ENCODE measurements at regions not wholly inside any gene's neighbourhood (a gene's known extent, or its start where the extent isn't known, plus 50 kb on each side); places are given as distances from the start of the nearest gene placed in this dataset.
"Not testable (repeated sequence)": the region's sequence is repeated elsewhere in the genome, so short reads cannot be mapped to it uniquely, and the experiment has no call there.

- TF ChIP-seq, protein P1, sequence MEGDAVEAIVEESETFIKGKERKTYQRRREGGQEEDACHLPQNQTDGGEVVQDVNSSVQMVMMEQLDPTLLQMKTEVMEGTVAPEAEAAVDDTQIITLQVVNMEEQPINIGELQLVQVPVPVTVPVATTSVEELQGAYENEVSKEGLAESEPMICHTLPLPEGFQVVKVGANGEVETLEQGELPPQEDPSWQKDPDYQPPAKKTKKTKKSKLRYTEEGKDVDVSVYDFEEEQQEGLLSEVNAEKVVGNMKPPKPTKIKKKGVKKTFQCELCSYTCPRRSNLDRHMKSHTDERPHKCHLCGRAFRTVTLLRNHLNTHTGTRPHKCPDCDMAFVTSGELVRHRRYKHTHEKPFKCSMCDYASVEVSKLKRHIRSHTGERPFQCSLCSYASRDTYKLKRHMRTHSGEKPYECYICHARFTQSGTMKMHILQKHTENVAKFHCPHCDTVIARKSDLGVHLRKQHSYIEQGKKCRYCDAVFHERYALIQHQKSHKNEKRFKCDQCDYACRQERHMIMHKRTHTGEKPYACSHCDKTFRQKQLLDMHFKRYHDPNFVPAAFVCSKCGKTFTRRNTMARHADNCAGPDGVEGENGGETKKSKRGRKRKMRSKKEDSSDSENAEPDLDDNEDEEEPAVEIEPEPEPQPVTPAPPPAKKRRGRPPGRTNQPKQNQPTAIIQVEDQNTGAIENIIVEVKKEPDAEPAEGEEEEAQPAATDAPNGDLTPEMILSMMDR (IDR thresholded peaks at IDR 0.05) = not testable (repeated sequence)
- TF ChIP-seq EP300 (IDR thresholded peaks at IDR 0.05) = not testable (repeated sequence)
These were observed 1247.6 kb upstream of the PHF14 start for GRCh38 chr7:9725940-9726663.

Measured in upper lobe of left lung (tissue), 4 donors.